ENCODE measurements at regions not wholly inside any gene's neighbourhood (a gene's known extent, or its start where the extent isn't known, plus 50 kb on each side); places are given as distances from the start of the nearest gene placed in this dataset.

DNA sequence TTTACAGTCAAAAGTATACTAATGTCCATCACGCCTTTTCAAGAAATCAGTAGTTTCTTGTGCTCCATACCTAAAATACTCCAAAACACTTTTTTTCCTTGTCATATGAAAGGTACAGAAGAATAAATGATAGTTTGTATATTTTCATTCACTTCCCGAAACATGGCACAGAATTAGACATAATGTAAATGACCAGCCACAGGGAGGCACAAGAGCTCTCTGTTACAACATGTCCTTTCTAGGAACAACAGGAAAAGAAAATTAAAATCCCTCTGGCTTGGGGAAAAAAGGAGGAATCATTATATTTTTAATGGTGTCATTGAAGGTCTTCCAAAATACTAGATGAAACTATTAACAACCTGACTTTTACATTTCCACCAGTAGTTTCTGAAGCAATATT, 331.2 kb downstream of the ACTR3B start:
- Histone ChIP-seq H3K4me3 (no peak overlapping the region), H3K27ac (no peak overlapping the region), H3K9me3 (no peaks in the 10 kb centered on the region), H3K4me1 (no peaks in the 10 kb centered on the region), H3K27me3 (no peaks in the 10 kb centered on the region), H3K36me3 (no peaks in the 10 kb centered on the region)
- 88% methylated on average over 2 of the region's 2 CpGs for WGBS (ENCODE audit: insufficient coverage, low coverage, low lambda C conversion rate, missing lambda C conversion rate)
- TF ChIP-seq POLR2A (IDR thresholded peaks at IDR 0.05): no peak
- TF ChIP-seq, protein P1, sequence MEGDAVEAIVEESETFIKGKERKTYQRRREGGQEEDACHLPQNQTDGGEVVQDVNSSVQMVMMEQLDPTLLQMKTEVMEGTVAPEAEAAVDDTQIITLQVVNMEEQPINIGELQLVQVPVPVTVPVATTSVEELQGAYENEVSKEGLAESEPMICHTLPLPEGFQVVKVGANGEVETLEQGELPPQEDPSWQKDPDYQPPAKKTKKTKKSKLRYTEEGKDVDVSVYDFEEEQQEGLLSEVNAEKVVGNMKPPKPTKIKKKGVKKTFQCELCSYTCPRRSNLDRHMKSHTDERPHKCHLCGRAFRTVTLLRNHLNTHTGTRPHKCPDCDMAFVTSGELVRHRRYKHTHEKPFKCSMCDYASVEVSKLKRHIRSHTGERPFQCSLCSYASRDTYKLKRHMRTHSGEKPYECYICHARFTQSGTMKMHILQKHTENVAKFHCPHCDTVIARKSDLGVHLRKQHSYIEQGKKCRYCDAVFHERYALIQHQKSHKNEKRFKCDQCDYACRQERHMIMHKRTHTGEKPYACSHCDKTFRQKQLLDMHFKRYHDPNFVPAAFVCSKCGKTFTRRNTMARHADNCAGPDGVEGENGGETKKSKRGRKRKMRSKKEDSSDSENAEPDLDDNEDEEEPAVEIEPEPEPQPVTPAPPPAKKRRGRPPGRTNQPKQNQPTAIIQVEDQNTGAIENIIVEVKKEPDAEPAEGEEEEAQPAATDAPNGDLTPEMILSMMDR (IDR thresholded peaks at IDR 0.05): no peak
- intact Hi-C loops (cut with DNase I): no loop called here
- no peak for ATAC-seq
- no peak for DNase-seq

DNA sequence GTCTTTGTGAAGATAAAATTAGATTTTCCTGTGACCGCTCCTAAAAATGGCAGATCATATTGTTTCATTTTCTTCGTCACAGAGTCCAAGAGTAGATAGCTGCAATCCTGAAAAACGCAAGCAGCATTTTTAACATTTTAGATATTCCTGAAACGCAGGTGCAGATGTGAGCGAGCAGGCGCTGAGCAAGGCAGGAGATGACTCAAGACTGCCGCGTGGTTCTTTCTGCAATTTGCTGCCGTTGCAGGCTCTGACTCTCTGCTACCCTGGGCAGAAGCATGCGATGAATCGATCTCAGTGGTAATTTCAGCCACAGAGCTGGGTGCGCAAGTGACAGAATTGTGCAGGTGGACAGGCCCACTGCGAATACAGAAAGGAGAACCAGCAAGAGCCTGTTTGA, 331.9 kb downstream of the ACTR3B start:
- intact Hi-C loops (cut with DNase I): no loop called here
- no peaks in the 10 kb centered on the region for H3K36me3 ChIP-seq
- no peak overlapping the region for H3K4me3 ChIP-seq
- no peaks in the 10 kb centered on the region for H3K27me3 ChIP-seq
- no peak for ATAC-seq
- DNase-seq: no peak
- H3K4me1 ChIP-seq: no peaks in the 10 kb centered on the region
- no peak overlapping the region for H3K27ac ChIP-seq
- TF ChIP-seq, protein P1 (IDR thresholded peaks at IDR 0.05): no peak
- TF ChIP-seq POLR2A (IDR thresholded peaks at IDR 0.05): no peak
- no peaks in the 10 kb centered on the region for H3K9me3 ChIP-seq
- WGBS (ENCODE audit: insufficient coverage, low coverage, low lambda C conversion rate, missing lambda C conversion rate): 61% methylated on average over 10 of the region's 13 CpGs

DNA sequence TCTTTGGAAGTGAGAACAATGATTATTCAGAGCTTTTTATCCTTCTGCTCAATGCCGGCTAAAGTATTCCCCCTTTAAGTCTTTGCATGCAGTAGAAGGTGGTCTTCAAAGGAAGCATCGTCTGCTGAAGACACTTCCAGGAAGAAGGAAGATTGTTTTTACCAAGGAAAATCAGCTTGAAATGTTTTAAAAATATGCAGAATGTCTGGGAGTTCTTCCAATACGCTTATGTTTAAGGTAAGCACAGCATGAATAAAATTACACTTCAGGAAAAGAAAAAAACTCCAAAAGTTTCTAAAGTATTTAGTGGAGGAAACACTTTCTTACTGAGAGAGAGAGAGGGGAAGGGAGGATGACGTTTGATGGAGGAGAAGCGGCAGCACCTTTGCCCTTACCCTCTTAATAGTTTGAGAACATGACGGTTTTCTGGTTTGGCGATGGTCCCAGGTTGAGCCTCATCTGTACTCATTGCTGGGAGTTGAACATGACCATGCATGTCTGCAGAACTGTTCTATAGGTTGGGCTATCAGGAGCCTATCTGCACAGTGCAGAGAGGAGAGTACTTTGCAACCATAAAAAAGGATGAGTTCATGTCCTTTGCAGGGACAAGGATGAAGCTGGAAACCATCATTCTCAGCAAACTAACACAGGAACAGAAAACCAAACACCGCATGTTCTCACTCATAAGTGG, 338.1 kb downstream of the ACTR3B start:
- Histone ChIP-seq H3K4me1 (no peaks in the 10 kb centered on the region), H3K27me3 (no peaks in the 10 kb centered on the region), H3K27ac (no peak overlapping the region), H3K4me3 (no peak overlapping the region), H3K36me3 (no peaks in the 10 kb centered on the region), H3K9me3 (no peaks in the 10 kb centered on the region)
- no peak for ATAC-seq
- DNase-seq: no peak
- 61% methylated on average over 7 of the region's 8 CpGs for WGBS (ENCODE audit: insufficient coverage, low coverage, low lambda C conversion rate, missing lambda C conversion rate)
- TF ChIP-seq, protein P1 (IDR thresholded peaks at IDR 0.05): no peak
- TF ChIP-seq POLR2A (IDR thresholded peaks at IDR 0.05): no peak
- intact Hi-C loops (cut with DNase I): no loop called here

DNA sequence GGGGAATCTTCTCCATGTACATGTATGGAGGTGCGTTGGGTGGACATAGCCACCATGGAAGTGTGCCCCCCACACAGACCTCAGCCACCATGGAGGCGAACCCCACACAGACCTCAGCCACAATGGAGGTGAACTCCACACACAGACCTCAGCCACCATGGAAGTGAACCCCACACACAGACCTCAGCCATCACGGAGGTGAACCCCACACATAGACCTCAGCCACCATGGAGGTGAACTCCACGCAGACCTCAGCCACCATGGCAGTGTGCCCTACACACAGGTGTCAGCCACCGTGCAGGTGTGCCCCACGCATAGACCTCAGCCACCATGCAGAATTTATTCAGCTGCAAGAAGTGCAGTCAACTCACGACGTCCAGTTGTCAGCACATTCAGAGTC, 339.7 kb downstream of the ACTR3B start:
- ATAC-seq: peak in 1 of 4 donors; percentile 59
- intact Hi-C loops (cut with DNase I): no loop called here
- WGBS (ENCODE audit: insufficient coverage, low coverage, low lambda C conversion rate, missing lambda C conversion rate): 40% methylated on average over 1 of the region's 8 CpGs
- Histone ChIP-seq H3K4me1 (no peaks in the 10 kb centered on the region), H3K27ac (no peak overlapping the region), H3K4me3 (no peak overlapping the region), H3K9me3 (no peaks in the 10 kb centered on the region), H3K36me3 (no peaks in the 10 kb centered on the region), H3K27me3 (no peaks in the 10 kb centered on the region)
- no peak for DNase-seq
- TF ChIP-seq, protein P1 (IDR thresholded peaks at IDR 0.05): no peak
- no peak for TF ChIP-seq POLR2A (IDR thresholded peaks at IDR 0.05)
